ENCODE measurements at regions not wholly inside any gene's neighbourhood (a gene's known extent, or its start where the extent isn't known, plus 50 kb on each side); places are given as distances from the start of the nearest gene placed in this dataset.
A peak's percentile ranks its signal among the peaks of the same experiment; 100 is the strongest.

- no peak for DNase-seq
- Mint-ChIP-seq H3K9me3 (peaks cover 90 to 99% of the 10 kb centered on the region in 2 experiments), H3K4me3 (0 out of 5 replicates have a peak overlapping the region, but pooled peaks of 1 of the 2 experiments have one; percentile 42), H3K27me3 (ENCODE audit: low read depth) (no peaks in the 10 kb centered on the region; the same call in 1 of the 2 replicates), H3K4me1 (no peaks in the 10 kb centered on the region), H3K27ac (no peak overlapping the region), H3K36me3 (ENCODE audit: insufficient read depth in 1 of 3, low read depth in 3 of 3) (peaks cover 0 to 47% (median 24%) of the 10 kb centered on the region in 3 experiments; a peak in 6 of 7 replicates)
- Histone ChIP-seq H3K23me2 (ENCODE audit: insufficient read length, low read depth, low read length, poor library complexity, severe bottlenecking) (no peaks in the 10 kb centered on the region), H2AK5ac (ENCODE audit: insufficient read length, low read length) (no peak overlapping the region), H3K14ac (ENCODE audit: insufficient read depth, low read length) (no peak overlapping the region), H3K56ac (ENCODE audit: insufficient read length, low read depth, low read length) (no peak overlapping the region), H2BK15ac (ENCODE audit: low read depth, low read length) (no peak overlapping the region), H4K5ac (ENCODE audit: insufficient read length, low read depth, low read length) (no peak overlapping the region), H3K4ac (ENCODE audit: low read depth, low read length) (no peak overlapping the region), H2BK12ac (ENCODE audit: insufficient read length, low read depth, low read length) (no peak overlapping the region), H3K4me2 (ENCODE audit: insufficient read depth, insufficient read length, low read length) (no peak overlapping the region), H3K79me2 (ENCODE audit: insufficient read depth, low read length) (no peaks in the 10 kb centered on the region), H4K8ac (replicated peaks; ENCODE audit: insufficient read length, low read depth, low read length) (no peak overlapping the region), H3K27me3 (ENCODE audit: insufficient read depth, low read length) (no peaks in the 10 kb centered on the region), H2BK120ac (ENCODE audit: low read depth, low read length, poor library complexity, severe bottlenecking) (no peak overlapping the region), H3K79me1 (ENCODE audit: insufficient read depth, low read depth, low read length, poor library complexity, severe bottlenecking) (no peaks in the 10 kb centered on the region), H2AFZ (ENCODE audit: low read length) (no peak overlapping the region), H3K9me3 (ENCODE audit: control insufficient read depth, low read depth, low read length) (peaks cover 91% of the 10 kb centered on the region), H3K18ac (ENCODE audit: insufficient read length, low read depth, low read length) (no peak overlapping the region), H3K9ac (ENCODE audit: extremely low read depth, insufficient read length, low read length) (no peak overlapping the region), H4K91ac (ENCODE audit: insufficient read length, low read depth, low read length) (no peak overlapping the region), H3K23ac (ENCODE audit: insufficient read length, low read depth, low read length) (no peak overlapping the region), H3K4me1 (ENCODE audit: insufficient read depth, low read length) (no peaks in the 10 kb centered on the region), H3T11ph (ENCODE audit: low read length) (no peak overlapping the region), H2BK20ac (ENCODE audit: low read depth, low read length, poor library complexity, severe bottlenecking) (no peak overlapping the region), H2BK5ac (ENCODE audit: insufficient read length, low read length) (no peak overlapping the region), H3K27ac (ENCODE audit: insufficient read length, low read depth, low read length) (no peak overlapping the region), H4K20me1 (ENCODE audit: control insufficient read depth, insufficient read depth, insufficient read length) (no peaks in the 10 kb centered on the region)
- TF ChIP-seq, protein P1, sequence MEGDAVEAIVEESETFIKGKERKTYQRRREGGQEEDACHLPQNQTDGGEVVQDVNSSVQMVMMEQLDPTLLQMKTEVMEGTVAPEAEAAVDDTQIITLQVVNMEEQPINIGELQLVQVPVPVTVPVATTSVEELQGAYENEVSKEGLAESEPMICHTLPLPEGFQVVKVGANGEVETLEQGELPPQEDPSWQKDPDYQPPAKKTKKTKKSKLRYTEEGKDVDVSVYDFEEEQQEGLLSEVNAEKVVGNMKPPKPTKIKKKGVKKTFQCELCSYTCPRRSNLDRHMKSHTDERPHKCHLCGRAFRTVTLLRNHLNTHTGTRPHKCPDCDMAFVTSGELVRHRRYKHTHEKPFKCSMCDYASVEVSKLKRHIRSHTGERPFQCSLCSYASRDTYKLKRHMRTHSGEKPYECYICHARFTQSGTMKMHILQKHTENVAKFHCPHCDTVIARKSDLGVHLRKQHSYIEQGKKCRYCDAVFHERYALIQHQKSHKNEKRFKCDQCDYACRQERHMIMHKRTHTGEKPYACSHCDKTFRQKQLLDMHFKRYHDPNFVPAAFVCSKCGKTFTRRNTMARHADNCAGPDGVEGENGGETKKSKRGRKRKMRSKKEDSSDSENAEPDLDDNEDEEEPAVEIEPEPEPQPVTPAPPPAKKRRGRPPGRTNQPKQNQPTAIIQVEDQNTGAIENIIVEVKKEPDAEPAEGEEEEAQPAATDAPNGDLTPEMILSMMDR (conservative IDR thresholded peaks at IDR 0.05) = no peak
Measured at GRCh38 chr2:94774851-94775250, 96.4 kb upstream of the TEKT4 start.
